Erythroblast (primary cell): ENCODE measurements at regions not wholly inside any gene's neighbourhood (a gene's known extent, or its start where the extent isn't known, plus 50 kb on each side); places are given as distances from the start of the nearest gene placed in this dataset.

ENCODE experiments used
- GATA1 ChIP-seq: IDR thresholded peaks from 2 replicates; pipeline ENCODE4 v1.6.1; 2011; ENCODE audit warnings: low read depth, mild to moderate bottlenecking, control low read depth, low read length, moderate library complexity
- POLR2A ChIP-seq: IDR thresholded peaks from 2 replicates; pipeline ENCODE4 v1.6.1; 2011; ENCODE audit warnings: mild to moderate bottlenecking, low read length

- no peak for TF ChIP-seq POLR2A
- no peak for TF ChIP-seq GATA1
Observed at GRCh38 chr3:90011131-90011530, 903.7 kb downstream of the EPHA3 start.
